Prostate gland (tissue), 2 donors: ENCODE measurements at regions not wholly inside any gene's neighbourhood (a gene's known extent, or its start where the extent isn't known, plus 50 kb on each side); places are given as distances from the start of the nearest gene placed in this dataset.

Source experiments
- POLR2A ChIP-seq: fragments of 450-650 bp; IDR thresholded peaks from one replicate; pipeline ENCODE4 v1.6.1; 2016; ENCODE audit warnings: antibody characterized with exemption, mild to moderate bottlenecking
- POLR2AphosphoS5 ChIP-seq: sonication (generic); formaldehyde crosslinking; IDR thresholded peaks from one replicate; pipeline ENCODE4 v1.6.1; 2017; ENCODE audit warnings: antibody characterized with exemption
- TF ChIP-seq, protein P1 (sequence below), 4 experiments: fragments of 200-600 bp in 2 of 4; fragments of 450-650 bp in 2 of 4; sonication (generic) in 2 of 4; IDR thresholded peaks; 1 replicate in 3 of 4; 2 replicates in 1 of 4; pipeline ENCODE4 v1.5.1; 2016 to 2019; ENCODE audit warnings: antibody characterized with exemption in 4 of 4, mild to moderate bottlenecking in 2 of 4, moderate library complexity in 2 of 4

DNA sequence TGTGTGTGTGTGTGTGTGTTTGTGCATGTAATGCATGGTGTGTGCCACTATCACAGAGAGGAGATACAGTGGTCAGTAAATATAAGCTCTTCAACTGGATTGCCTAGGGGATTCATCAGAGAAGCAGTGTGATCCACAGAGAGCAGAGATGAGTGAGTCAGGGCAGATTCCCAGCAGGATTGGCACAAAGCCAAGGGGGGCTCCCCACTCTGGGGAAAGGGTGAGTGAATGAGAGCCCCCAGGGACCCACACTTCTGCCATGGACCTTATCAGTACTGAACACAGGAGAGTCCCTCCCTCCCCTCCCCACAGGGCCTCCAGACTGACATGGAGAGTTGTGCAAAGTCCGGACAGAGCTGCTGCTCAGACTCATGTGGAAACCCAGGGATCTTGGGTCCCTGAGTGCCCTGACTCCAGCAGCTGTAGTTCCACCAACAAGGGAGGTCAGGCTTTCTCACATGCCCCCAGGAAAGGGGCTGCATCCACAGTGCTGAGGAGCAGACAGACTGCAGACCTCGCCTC is 748.8 kb downstream of the NR4A2 start:
- TF ChIP-seq, protein P1, sequence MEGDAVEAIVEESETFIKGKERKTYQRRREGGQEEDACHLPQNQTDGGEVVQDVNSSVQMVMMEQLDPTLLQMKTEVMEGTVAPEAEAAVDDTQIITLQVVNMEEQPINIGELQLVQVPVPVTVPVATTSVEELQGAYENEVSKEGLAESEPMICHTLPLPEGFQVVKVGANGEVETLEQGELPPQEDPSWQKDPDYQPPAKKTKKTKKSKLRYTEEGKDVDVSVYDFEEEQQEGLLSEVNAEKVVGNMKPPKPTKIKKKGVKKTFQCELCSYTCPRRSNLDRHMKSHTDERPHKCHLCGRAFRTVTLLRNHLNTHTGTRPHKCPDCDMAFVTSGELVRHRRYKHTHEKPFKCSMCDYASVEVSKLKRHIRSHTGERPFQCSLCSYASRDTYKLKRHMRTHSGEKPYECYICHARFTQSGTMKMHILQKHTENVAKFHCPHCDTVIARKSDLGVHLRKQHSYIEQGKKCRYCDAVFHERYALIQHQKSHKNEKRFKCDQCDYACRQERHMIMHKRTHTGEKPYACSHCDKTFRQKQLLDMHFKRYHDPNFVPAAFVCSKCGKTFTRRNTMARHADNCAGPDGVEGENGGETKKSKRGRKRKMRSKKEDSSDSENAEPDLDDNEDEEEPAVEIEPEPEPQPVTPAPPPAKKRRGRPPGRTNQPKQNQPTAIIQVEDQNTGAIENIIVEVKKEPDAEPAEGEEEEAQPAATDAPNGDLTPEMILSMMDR (IDR thresholded peaks at IDR 0.05): no peak
- no peak for TF ChIP-seq POLR2A
- TF ChIP-seq POLR2AphosphoS5: no peak
